ENCODE measurements at regions not wholly inside any gene's neighbourhood (a gene's known extent, or its start where the extent isn't known, plus 50 kb on each side); places are given as distances from the start of the nearest gene placed in this dataset.
A peak's percentile ranks its signal among the peaks of the same experiment; 100 is the strongest.
"Not testable (repeated sequence)": the region's sequence is repeated elsewhere in the genome, so short reads cannot be mapped to it uniquely, and the experiment has no call there.

GRCh38 chr7:159335181-159335926 is 190.7 kb upstream of the VIPR2 start:
- not testable (repeated sequence) for DNase-seq

GRCh38 chr7:159332854-159333479 is 188.3 kb upstream of the VIPR2 start:
- DNase-seq = not testable (repeated sequence)

- no peak for DNase-seq
Observed at GRCh38 chr7:159331462-159331861, 186.8 kb upstream of the VIPR2 start.

GRCh38 chr7:159329818-159330378 is 185.2 kb upstream of the VIPR2 start:
- DNase-seq = no peak

- DNase-seq = peak in 1 of 2 experiments; percentile 32
Observed at GRCh38 chr7:159328096-159328495, 183.4 kb upstream of the VIPR2 start.

- no peak for DNase-seq
Observed at GRCh38 chr7:159323359-159323758, 178.7 kb upstream of the VIPR2 start.

- DNase-seq = no peak
Observed at GRCh38 chr7:159321278-159321677, 176.6 kb upstream of the VIPR2 start.

GRCh38 chr7:159318682-159319351 is 174.2 kb upstream of the VIPR2 start:
- no peak for DNase-seq

GRCh38 chr7:159317294-159317693 is 172.6 kb upstream of the VIPR2 start:
- DNase-seq = no peak

- no peak for DNase-seq
Observed at GRCh38 chr7:159311172-159311494, 166.5 kb upstream of the VIPR2 start.

GRCh38 chr7:159310457-159311171 is 165.9 kb upstream of the VIPR2 start:
- DNase-seq = no peak

GRCh38 chr7:159309214-159309613 is 164.5 kb upstream of the VIPR2 start:
- DNase-seq = peak; percentile 45 to 55

GRCh38 chr7:159306012-159306411 is 161.3 kb upstream of the VIPR2 start:
- DNase-seq = no peak

GRCh38 chr7:159305185-159305584 is 160.5 kb upstream of the VIPR2 start:
- DNase-seq = not testable (repeated sequence)

GRCh38 chr7:159303510-159303909 is 158.8 kb upstream of the VIPR2 start:
- not testable (repeated sequence) for DNase-seq

GRCh38 chr7:159296093-159296681 is 151.5 kb upstream of the VIPR2 start:
- no peak for DNase-seq

- not testable (repeated sequence) for DNase-seq
Observed at GRCh38 chr7:159286487-159286886, 141.8 kb upstream of the VIPR2 start.

GRCh38 chr7:159281573-159281972 is 136.9 kb upstream of the VIPR2 start:
- no peak for DNase-seq

GRCh38 chr7:159280008-159280407 is 135.3 kb upstream of the VIPR2 start:
- no peak for DNase-seq

GRCh38 chr7:159272739-159273138 is 128.1 kb upstream of the VIPR2 start:
- no peak for DNase-seq

GRCh38 chr7:159271781-159272180 is 127.1 kb upstream of the VIPR2 start:
- no peak for DNase-seq

GRCh38 chr7:159269745-159270144 is 125.1 kb upstream of the VIPR2 start:
- no peak for DNase-seq

- DNase-seq = no peak
Observed at GRCh38 chr7:159263430-159263829, 118.8 kb upstream of the VIPR2 start.
